Stimulated activated CD4-positive, alpha-beta T cell treated with anti-CD3 and anti-CD28 coated beads, Interleukin-2, amount 100 ng/mL, for 24 hours (primary cell): ENCODE measurements at regions not wholly inside any gene's neighbourhood (a gene's known extent, or its start where the extent isn't known, plus 50 kb on each side); places are given as distances from the start of the nearest gene placed in this dataset.

ENCODE experiments used
- DNase-seq, 2 donors: peaks; one replicate each; pipeline ENCODE4 v3.0.0-alpha.2; 2020

GRCh38 chr12:118611770-118612169, 235.4 kb downstream of the SUDS3 start:
- DNase-seq: no peak

GRCh38 chr12:118617611-118618450, 241.5 kb downstream of the SUDS3 start:
- no peak for DNase-seq

GRCh38 chr12:118618695-118619094, 242.3 kb downstream of the SUDS3 start:
- DNase-seq: no peak

- DNase-seq: no peak
Measured at GRCh38 chr12:118625050-118625675, 248.8 kb downstream of the SUDS3 start.

- no peak for DNase-seq
Measured at GRCh38 chr12:118633071-118633470, 256.7 kb downstream of the SUDS3 start.

GRCh38 chr12:118635276-118635675, 258.9 kb downstream of the SUDS3 start:
- DNase-seq: no peak

GRCh38 chr12:118637767-118638370, 261.5 kb downstream of the SUDS3 start:
- DNase-seq: no peak

GRCh38 chr12:118641249-118641648, 264.9 kb downstream of the SUDS3 start:
- DNase-seq: no peak

- DNase-seq: no peak
Measured at GRCh38 chr12:118645219-118645618, 268.9 kb downstream of the SUDS3 start.

GRCh38 chr12:118649765-118650585, 273.6 kb downstream of the SUDS3 start:
- DNase-seq: no peak

- DNase-seq: no peak
Measured at GRCh38 chr12:118650586-118650960, 274.2 kb downstream of the SUDS3 start.

- DNase-seq: no peak
Measured at GRCh38 chr12:118651487-118651886, 275.1 kb downstream of the SUDS3 start.

GRCh38 chr12:118655588-118655987, 279.2 kb downstream of the SUDS3 start:
- no peak for DNase-seq

- no peak for DNase-seq
Measured at GRCh38 chr12:118680356-118680963, 300.9 kb upstream of the SRRM4 start.

GRCh38 chr12:118682656-118683055, 298.7 kb upstream of the SRRM4 start:
- no peak for DNase-seq

GRCh38 chr12:118685983-118686607, 295.2 kb upstream of the SRRM4 start:
- DNase-seq: no peak

- DNase-seq: no peak
Measured at GRCh38 chr12:118689793-118690192, 291.5 kb upstream of the SRRM4 start.

GRCh38 chr12:118690506-118690905, 290.8 kb upstream of the SRRM4 start:
- DNase-seq: no peak

GRCh38 chr12:118694128-118694775, 287.1 kb upstream of the SRRM4 start:
- DNase-seq: no peak

- no peak for DNase-seq
Measured at GRCh38 chr12:118704527-118705241, 276.7 kb upstream of the SRRM4 start.

- no peak for DNase-seq
Measured at GRCh38 chr12:118706437-118706836, 274.9 kb upstream of the SRRM4 start.
